Uterus (tissue), 3 donors: ENCODE measurements at regions not wholly inside any gene's neighbourhood (a gene's known extent, or its start where the extent isn't known, plus 50 kb on each side); places are given as distances from the start of the nearest gene placed in this dataset.

ENCODE experiments used
- DNase-seq, 2 donors: peaks; one replicate each; pipeline ENCODE4 v3.0.0-alpha.2; 2019 to 2020
- H3K27ac ChIP-seq, 2 donors: fragments of 200-600 bp; sonication (generic); 1 replicate in 1 of 2; 2 replicates in 1 of 2; pipeline ENCODE4 v1.5.1; 2016 to 2018
- H3K27me3 ChIP-seq, 2 donors: fragments of 200-600 bp; sonication (generic); one replicate each; pipeline ENCODE4 v1.5.1; 2018 to 2019; ENCODE audit warnings: control low read depth in 1 of 2
- H3K36me3 ChIP-seq, 2 donors: fragments of 200-600 bp; sonication (generic); one replicate each; pipeline ENCODE4 v1.5.1; 2019; ENCODE audit warnings: control low read depth in 1 of 2
- H3K4me1 ChIP-seq, 2 donors: fragments of 200-600 bp; sonication (generic); one replicate each; pipeline ENCODE4 v1.5.1; 2018 to 2019; ENCODE audit warnings: control low read depth in 1 of 2
- H3K4me3 ChIP-seq, 2 donors: fragments of 200-600 bp; sonication (generic); 1 replicate in 1 of 2; 2 replicates in 1 of 2; pipeline ENCODE4 v1.5.1; 2018 to 2019; ENCODE audit warnings: mild to moderate bottlenecking in 1 of 2
- H3K9me3 ChIP-seq, 2 donors: fragments of 200-600 bp; sonication (generic); one replicate each; pipeline ENCODE4 v1.5.1; 2019; ENCODE audit warnings: control low read depth in 1 of 2
- POLR2A ChIP-seq, 2 donors: fragments of 450-650 bp; IDR thresholded peaks; one replicate each; pipeline ENCODE4 v1.6.1; 2016; ENCODE audit warnings: antibody characterized with exemption in 2 of 2, mild to moderate bottlenecking in 1 of 2, moderate library complexity in 1 of 2
- intact Hi-C: fragments of 100-400 bp; cut with DNase I; formaldehyde crosslinking; loops from one replicate; pipeline ENCODE4 v1.15.1; 2023; ENCODE audit warnings: low total_unique reads
- TF ChIP-seq, protein P1 (sequence below), 4 experiments: fragments of 200-600 bp in 2 of 4; fragments of 450-650 bp in 2 of 4; sonication (generic) in 2 of 4; IDR thresholded peaks; one replicate each; pipeline ENCODE4 v1.5.1; 2016 to 2019; ENCODE audit warnings: antibody characterized with exemption in 4 of 4, mild to moderate bottlenecking in 2 of 4, moderate library complexity in 1 of 4
- donor health status: DM: yes; HTN: yes; CAD: no.

- no peak overlapping the region for H3K27ac ChIP-seq
- DNase-seq = no peak
- TF ChIP-seq POLR2A (IDR thresholded peaks at IDR 0.05) = no peak
- TF ChIP-seq, protein P1, sequence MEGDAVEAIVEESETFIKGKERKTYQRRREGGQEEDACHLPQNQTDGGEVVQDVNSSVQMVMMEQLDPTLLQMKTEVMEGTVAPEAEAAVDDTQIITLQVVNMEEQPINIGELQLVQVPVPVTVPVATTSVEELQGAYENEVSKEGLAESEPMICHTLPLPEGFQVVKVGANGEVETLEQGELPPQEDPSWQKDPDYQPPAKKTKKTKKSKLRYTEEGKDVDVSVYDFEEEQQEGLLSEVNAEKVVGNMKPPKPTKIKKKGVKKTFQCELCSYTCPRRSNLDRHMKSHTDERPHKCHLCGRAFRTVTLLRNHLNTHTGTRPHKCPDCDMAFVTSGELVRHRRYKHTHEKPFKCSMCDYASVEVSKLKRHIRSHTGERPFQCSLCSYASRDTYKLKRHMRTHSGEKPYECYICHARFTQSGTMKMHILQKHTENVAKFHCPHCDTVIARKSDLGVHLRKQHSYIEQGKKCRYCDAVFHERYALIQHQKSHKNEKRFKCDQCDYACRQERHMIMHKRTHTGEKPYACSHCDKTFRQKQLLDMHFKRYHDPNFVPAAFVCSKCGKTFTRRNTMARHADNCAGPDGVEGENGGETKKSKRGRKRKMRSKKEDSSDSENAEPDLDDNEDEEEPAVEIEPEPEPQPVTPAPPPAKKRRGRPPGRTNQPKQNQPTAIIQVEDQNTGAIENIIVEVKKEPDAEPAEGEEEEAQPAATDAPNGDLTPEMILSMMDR (IDR thresholded peaks at IDR 0.05) = no peak
- no peaks in the 10 kb centered on the region for H3K9me3 ChIP-seq
- intact Hi-C loops = no loop called here
- no peak overlapping the region for H3K4me3 ChIP-seq
- H3K36me3 ChIP-seq = no peaks in the 10 kb centered on the region
- no peaks in the 10 kb centered on the region for H3K4me1 ChIP-seq
- H3K27me3 ChIP-seq = no peaks in the 10 kb centered on the region
These were observed 1139.5 kb downstream of the TBC1D22A start for GRCh38 chr22:47901911-47902310.

GRCh38 chr22:47899894-47900293 is 1137.4 kb downstream of the TBC1D22A start:
- no peak for DNase-seq
- no peak for TF ChIP-seq POLR2A (IDR thresholded peaks at IDR 0.05)
- TF ChIP-seq, protein P1 (IDR thresholded peaks at IDR 0.05) = no peak
- intact Hi-C loops = no loop called here
- H3K36me3 ChIP-seq = no peaks in the 10 kb centered on the region
- H3K9me3 ChIP-seq = peaks cover 0 to 6% of the 10 kb centered on the region in 2 donors
- H3K4me3 ChIP-seq = no peak overlapping the region
- H3K27ac ChIP-seq = no peak overlapping the region
- H3K4me1 ChIP-seq = no peaks in the 10 kb centered on the region
- no peaks in the 10 kb centered on the region for H3K27me3 ChIP-seq

DNA sequence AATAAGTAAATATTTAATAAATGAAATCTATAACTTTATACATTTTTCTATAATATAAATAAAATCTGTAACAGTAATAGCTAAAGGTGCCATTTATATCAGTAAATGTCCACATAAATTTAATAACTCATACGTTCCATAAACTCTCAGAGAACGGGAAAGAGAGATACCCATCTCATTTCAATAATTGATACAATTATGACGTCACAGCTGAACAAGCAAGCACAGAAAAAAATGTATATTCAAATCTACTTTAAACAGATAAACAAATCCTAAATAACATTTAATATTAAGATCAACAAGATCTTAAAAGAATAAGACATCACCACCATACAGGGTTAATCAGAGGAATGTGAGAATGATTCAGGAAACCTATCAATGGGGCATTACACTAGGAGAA is 1136.5 kb downstream of the TBC1D22A start:
- Histone ChIP-seq H3K27ac (no peak overlapping the region), H3K27me3 (no peaks in the 10 kb centered on the region), H3K36me3 (no peaks in the 10 kb centered on the region), H3K9me3 (peaks cover 0 to 6% of the 10 kb centered on the region in 2 donors), H3K4me1 (no peaks in the 10 kb centered on the region), H3K4me3 (no peak overlapping the region)
- intact Hi-C loops = no loop called here
- TF ChIP-seq, protein P1 (IDR thresholded peaks at IDR 0.05) = no peak
- TF ChIP-seq POLR2A (IDR thresholded peaks at IDR 0.05) = no peak
- DNase-seq = no peak

GRCh38 chr22:47891609-47892008 is 1129.2 kb downstream of the TBC1D22A start:
- H3K27ac ChIP-seq = no peak overlapping the region
- DNase-seq = no peak
- no peaks in the 10 kb centered on the region for H3K27me3 ChIP-seq
- H3K36me3 ChIP-seq = no peaks in the 10 kb centered on the region
- intact Hi-C loops = no loop called here
- H3K9me3 ChIP-seq = peaks cover 0 to 6% of the 10 kb centered on the region in 2 donors
- no peaks in the 10 kb centered on the region for H3K4me1 ChIP-seq
- H3K4me3 ChIP-seq = no peak overlapping the region
- TF ChIP-seq, protein P1 (IDR thresholded peaks at IDR 0.05) = no peak
- TF ChIP-seq POLR2A (IDR thresholded peaks at IDR 0.05) = no peak

- no peak overlapping the region for H3K27ac ChIP-seq
- no peak for DNase-seq
- intact Hi-C loops = no loop called here
- no peak overlapping the region for H3K4me3 ChIP-seq
- H3K27me3 ChIP-seq = no peaks in the 10 kb centered on the region
- no peaks in the 10 kb centered on the region for H3K9me3 ChIP-seq
- H3K36me3 ChIP-seq = no peaks in the 10 kb centered on the region
- TF ChIP-seq, protein P1 (IDR thresholded peaks at IDR 0.05) = no peak
- no peak for TF ChIP-seq POLR2A (IDR thresholded peaks at IDR 0.05)
- no peaks in the 10 kb centered on the region for H3K4me1 ChIP-seq
These were observed 1126.4 kb downstream of the TBC1D22A start for GRCh38 chr22:47888817-47889216.
